Skeletal muscle satellite cell (primary cell): ENCODE measurements at regions not wholly inside any gene's neighbourhood (a gene's known extent, or its start where the extent isn't known, plus 50 kb on each side); places are given as distances from the start of the nearest gene placed in this dataset.

Experiments
- H3K27me3 ChIP-seq: 2 replicates; pipeline ENCODE4 v1.7.0; 2013; ENCODE audit warnings: low read length; ENCODE audit not compliant: control insufficient read depth, insufficient read depth
- H3K36me3 ChIP-seq: 2 replicates; pipeline ENCODE4 v1.7.0; 2013; ENCODE audit warnings: mild to moderate bottlenecking, control low read depth, low read length; ENCODE audit not compliant: insufficient read depth
- H3K4me1 ChIP-seq: 2 replicates; pipeline ENCODE4 v1.7.0; 2013; ENCODE audit warnings: low read length; ENCODE audit not compliant: control insufficient read depth, insufficient read depth
- H3K4me2 ChIP-seq: 2 replicates; pipeline ENCODE4 v1.7.0; 2013; ENCODE audit warnings: mild to moderate bottlenecking, low read length
- H3K4me3 ChIP-seq: 2 replicates; pipeline ENCODE4 v1.7.0; 2013; ENCODE audit warnings: low read length
- H3K9ac ChIP-seq: 2 replicates; pipeline ENCODE4 v1.7.0; 2013; ENCODE audit warnings: mild to moderate bottlenecking, low read depth, low read length, moderate library complexity
- H3K9me3 ChIP-seq: replicated peaks from 2 replicates; pipeline ENCODE4 v1.7.0; 2013; ENCODE audit warnings: mild to moderate bottlenecking, control low read depth, low read length

GRCh38 chr3:87576752-87577151 is 300.4 kb upstream of the POU1F1 start:
- Histone ChIP-seq H3K4me3 (no peak overlapping the region), H3K36me3 (no peaks in the 10 kb centered on the region), H3K4me2 (no peak overlapping the region), H3K9me3 (no peaks in the 10 kb centered on the region), H3K4me1 (no peaks in the 10 kb centered on the region), H3K27me3 (no peaks in the 10 kb centered on the region), H3K9ac (no peak overlapping the region)

GRCh38 chr3:87575550-87575949 is 299.2 kb upstream of the POU1F1 start:
- Histone ChIP-seq H3K4me1 (no peaks in the 10 kb centered on the region), H3K4me2 (no peak overlapping the region), H3K4me3 (no peak overlapping the region), H3K27me3 (no peaks in the 10 kb centered on the region), H3K9me3 (no peaks in the 10 kb centered on the region), H3K9ac (no peak overlapping the region), H3K36me3 (no peaks in the 10 kb centered on the region)

- no peaks in the 10 kb centered on the region for H3K4me1 ChIP-seq
- no peak overlapping the region for H3K4me2 ChIP-seq
- H3K4me3 ChIP-seq: no peak overlapping the region
- no peaks in the 10 kb centered on the region for H3K9me3 ChIP-seq
- no peak overlapping the region for H3K9ac ChIP-seq
- H3K36me3 ChIP-seq: no peaks in the 10 kb centered on the region
- no peaks in the 10 kb centered on the region for H3K27me3 ChIP-seq
Observed at GRCh38 chr3:87568331-87568730, 291.9 kb upstream of the POU1F1 start.

- Histone ChIP-seq H3K4me2 (no peak overlapping the region), H3K36me3 (no peaks in the 10 kb centered on the region), H3K9ac (no peak overlapping the region), H3K4me3 (no peak overlapping the region), H3K9me3 (no peaks in the 10 kb centered on the region), H3K4me1 (no peaks in the 10 kb centered on the region), H3K27me3 (no peaks in the 10 kb centered on the region)
Observed at GRCh38 chr3:87564438-87564837, 288.1 kb upstream of the POU1F1 start.

GRCh38 chr3:87563712-87564111 is 287.3 kb upstream of the POU1F1 start:
- Histone ChIP-seq H3K9me3 (no peaks in the 10 kb centered on the region), H3K4me2 (no peak overlapping the region), H3K36me3 (no peaks in the 10 kb centered on the region), H3K27me3 (no peaks in the 10 kb centered on the region), H3K4me3 (no peak overlapping the region), H3K9ac (no peak overlapping the region), H3K4me1 (no peaks in the 10 kb centered on the region)

GRCh38 chr3:87558492-87558891 is 282.1 kb upstream of the POU1F1 start:
- H3K9ac ChIP-seq: no peak overlapping the region
- no peak overlapping the region for H3K4me2 ChIP-seq
- no peaks in the 10 kb centered on the region for H3K4me1 ChIP-seq
- no peak overlapping the region for H3K4me3 ChIP-seq
- no peaks in the 10 kb centered on the region for H3K27me3 ChIP-seq
- no peaks in the 10 kb centered on the region for H3K36me3 ChIP-seq
- no peaks in the 10 kb centered on the region for H3K9me3 ChIP-seq

- no peak overlapping the region for H3K9ac ChIP-seq
- no peaks in the 10 kb centered on the region for H3K36me3 ChIP-seq
- H3K27me3 ChIP-seq: peaks cover 7% of the 10 kb centered on the region
- H3K4me1 ChIP-seq: no peaks in the 10 kb centered on the region
- no peaks in the 10 kb centered on the region for H3K9me3 ChIP-seq
- H3K4me3 ChIP-seq: no peak overlapping the region
- H3K4me2 ChIP-seq: no peak overlapping the region
Observed at GRCh38 chr3:87555290-87555689, 278.9 kb upstream of the POU1F1 start.

GRCh38 chr3:87553058-87553457 is 276.7 kb upstream of the POU1F1 start:
- H3K4me2 ChIP-seq: no peak overlapping the region

GRCh38 chr3:87550892-87551291 is 274.5 kb upstream of the POU1F1 start:
- H3K9ac ChIP-seq: no peak overlapping the region
- no peaks in the 10 kb centered on the region for H3K36me3 ChIP-seq
- H3K4me3 ChIP-seq: no peak overlapping the region
- no peaks in the 10 kb centered on the region for H3K9me3 ChIP-seq
- H3K27me3 ChIP-seq: peaks cover 9% of the 10 kb centered on the region
- H3K4me1 ChIP-seq: no peaks in the 10 kb centered on the region
- no peak overlapping the region for H3K4me2 ChIP-seq

More at GRCh38 chr3:87553058-87553457, 276.7 kb upstream of the POU1F1 start:
- Histone ChIP-seq H3K9ac (no peak overlapping the region), H3K4me3 (no peak overlapping the region), H3K9me3 (no peaks in the 10 kb centered on the region), H3K27me3 (peaks cover 7% of the 10 kb centered on the region), H3K4me1 (no peaks in the 10 kb centered on the region), H3K36me3 (no peaks in the 10 kb centered on the region)

GRCh38 chr3:87549208-87549607 is 272.8 kb upstream of the POU1F1 start:
- H3K4me1 ChIP-seq: no peaks in the 10 kb centered on the region
- H3K9me3 ChIP-seq: no peaks in the 10 kb centered on the region
- H3K36me3 ChIP-seq: no peaks in the 10 kb centered on the region
- no peak overlapping the region for H3K4me2 ChIP-seq
- no peak overlapping the region for H3K9ac ChIP-seq
- H3K27me3 ChIP-seq: peaks cover 9% of the 10 kb centered on the region
- H3K4me3 ChIP-seq: no peak overlapping the region

GRCh38 chr3:87548271-87548670 is 271.9 kb upstream of the POU1F1 start:
- Histone ChIP-seq H3K9ac (no peak overlapping the region), H3K27me3 (peaks cover 9% of the 10 kb centered on the region), H3K9me3 (no peaks in the 10 kb centered on the region), H3K4me2 (no peak overlapping the region), H3K4me3 (no peak overlapping the region), H3K4me1 (no peaks in the 10 kb centered on the region), H3K36me3 (no peaks in the 10 kb centered on the region)

- Histone ChIP-seq H3K4me1 (no peaks in the 10 kb centered on the region), H3K36me3 (no peaks in the 10 kb centered on the region), H3K4me2 (no peak overlapping the region), H3K9ac (no peak overlapping the region), H3K4me3 (no peak overlapping the region), H3K9me3 (no peaks in the 10 kb centered on the region), H3K27me3 (peaks cover 4% of the 10 kb centered on the region)
Observed at GRCh38 chr3:87546216-87546615, 269.8 kb upstream of the POU1F1 start.
